ENCODE measurements at regions not wholly inside any gene's neighbourhood (a gene's known extent, or its start where the extent isn't known, plus 50 kb on each side); places are given as distances from the start of the nearest gene placed in this dataset.
"Not testable (repeated sequence)": the region's sequence is repeated elsewhere in the genome, so short reads cannot be mapped to it uniquely, and the experiment has no call there.

- DNase-seq = no peak
Measured at GRCh38 chr2:8544171-8544785, 137.6 kb upstream of the ID2 start.

DNA sequence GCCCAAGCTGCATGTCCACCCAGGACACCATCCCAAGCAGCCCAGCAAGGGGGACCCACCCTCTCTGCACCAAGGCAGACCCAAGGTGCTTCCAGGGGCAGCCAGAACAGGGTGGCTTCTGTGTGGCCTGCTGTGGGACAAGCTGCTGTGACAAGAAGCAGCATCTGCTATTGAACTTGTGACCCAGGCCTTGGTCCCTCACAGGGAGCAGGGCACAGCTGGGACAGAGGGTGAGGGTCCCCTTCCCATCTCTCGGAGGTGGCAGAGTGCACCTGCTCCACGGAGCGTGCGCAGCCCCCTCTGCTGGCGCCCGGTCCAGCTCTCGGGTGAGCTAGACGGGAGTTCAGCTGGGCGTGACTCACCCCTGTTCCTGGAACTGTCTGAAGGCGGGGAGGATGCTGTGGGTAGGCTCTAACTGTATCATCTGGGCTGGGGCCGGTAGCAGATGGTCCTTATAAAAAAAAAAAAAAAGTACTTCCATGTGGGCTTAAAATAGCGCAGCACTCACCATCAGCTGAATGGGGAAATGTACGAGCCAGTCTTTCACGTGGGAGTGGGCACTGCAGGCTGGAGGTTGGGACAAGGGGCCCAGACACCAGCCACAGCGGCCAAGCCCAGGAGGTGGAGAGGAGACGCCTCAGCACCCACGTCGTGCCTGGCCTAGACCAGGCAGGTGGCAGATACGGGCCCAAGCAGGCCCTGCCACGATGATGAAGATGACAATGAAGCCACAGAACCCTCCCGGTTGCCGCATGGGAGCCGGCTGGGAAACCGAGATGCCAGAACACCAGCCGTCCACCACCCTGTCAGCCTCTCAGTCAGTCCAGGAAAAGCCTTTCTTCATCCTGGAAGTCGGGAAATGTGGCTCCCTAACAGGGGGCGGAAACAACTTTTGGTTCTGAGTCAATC, 136.8 kb upstream of the ID2 start:
- DNase-seq = peak; percentile 93

- DNase-seq = no peak
Measured at GRCh38 chr2:8545695-8546611, 135.9 kb upstream of the ID2 start.

DNA sequence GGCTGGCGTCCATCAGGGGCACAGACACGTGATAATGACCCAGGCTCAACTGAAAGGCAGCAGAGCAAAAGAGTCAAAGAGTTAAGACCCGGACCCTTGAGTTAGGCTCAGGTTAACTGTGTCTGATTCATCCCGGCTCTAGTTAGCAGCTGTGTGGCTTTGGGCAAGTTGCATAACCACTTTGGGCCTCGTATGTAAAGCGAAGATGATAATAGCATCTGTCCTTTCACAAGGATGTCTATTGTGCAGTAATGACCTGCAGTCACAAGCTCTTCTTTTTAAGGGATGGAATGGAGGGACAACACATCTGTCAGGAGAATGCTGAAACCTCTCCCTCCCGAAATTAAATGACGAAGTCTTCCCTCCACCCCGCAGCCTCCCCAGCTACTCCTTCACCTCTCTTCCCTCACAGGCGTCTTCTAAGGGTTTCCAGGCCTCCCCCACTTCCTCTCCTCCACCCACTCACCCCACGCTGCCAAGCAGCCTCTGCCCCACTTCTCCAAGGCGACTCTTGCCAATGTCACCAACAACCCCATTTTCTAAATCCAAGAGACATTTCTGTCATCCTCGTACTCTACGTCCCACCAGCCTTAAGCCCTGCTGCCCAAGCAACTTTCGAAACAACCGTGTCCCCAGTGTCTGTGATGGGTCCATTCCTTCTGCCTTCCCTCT, 135.1 kb upstream of the ID2 start:
- peak; percentile 62 for DNase-seq

DNA sequence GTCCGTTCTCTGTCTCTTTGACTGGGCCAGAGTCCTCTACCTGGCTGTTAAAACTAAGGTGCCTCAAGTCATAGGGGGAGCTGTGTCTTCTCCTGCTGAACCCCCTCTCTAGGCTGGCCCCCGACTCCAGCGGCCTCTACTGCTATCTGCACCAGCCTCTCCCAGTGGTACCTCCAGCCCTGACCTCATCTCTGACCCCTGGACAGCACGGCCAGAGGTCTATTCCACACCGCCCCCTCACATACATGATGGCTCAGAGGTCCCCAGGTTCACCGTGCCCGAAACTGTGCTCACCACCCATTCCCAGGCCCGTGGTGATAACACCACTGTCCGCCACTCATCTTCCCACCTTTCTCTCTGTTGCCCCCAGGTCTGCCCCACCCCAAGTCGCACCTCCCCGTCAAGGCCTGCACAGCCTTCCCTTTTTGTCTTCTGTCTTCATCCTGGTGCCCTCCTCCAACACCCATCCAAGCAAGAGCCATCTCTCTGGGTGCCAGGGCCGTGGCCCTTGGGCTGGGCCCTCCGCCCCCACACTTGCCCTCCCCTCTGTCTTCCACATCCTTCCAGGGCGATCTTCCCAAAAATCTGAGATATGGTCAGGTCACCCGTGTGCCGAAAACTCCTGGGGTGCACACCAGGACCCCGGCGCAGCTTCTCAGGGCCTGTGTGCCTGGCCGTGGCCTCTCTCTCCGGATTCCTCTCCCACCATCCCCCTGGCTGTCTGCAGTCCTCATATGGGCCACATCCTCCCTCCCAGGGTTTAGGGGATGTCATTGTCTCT, 134.4 kb upstream of the ID2 start:
- DNase-seq = no peak

- DNase-seq = no peak
Measured at GRCh38 chr2:8548065-8548618, 133.7 kb upstream of the ID2 start.

- DNase-seq = no peak
Measured at GRCh38 chr2:8548619-8549150, 133.2 kb upstream of the ID2 start.

GRCh38 chr2:8549273-8549922, 132.5 kb upstream of the ID2 start:
- DNase-seq = peak; percentile 54

- peak; percentile 50 for DNase-seq
Measured at GRCh38 chr2:8549942-8550341, 131.9 kb upstream of the ID2 start.

- DNase-seq = peak; percentile 54
Measured at GRCh38 chr2:8550481-8550880, 131.4 kb upstream of the ID2 start.

DNA sequence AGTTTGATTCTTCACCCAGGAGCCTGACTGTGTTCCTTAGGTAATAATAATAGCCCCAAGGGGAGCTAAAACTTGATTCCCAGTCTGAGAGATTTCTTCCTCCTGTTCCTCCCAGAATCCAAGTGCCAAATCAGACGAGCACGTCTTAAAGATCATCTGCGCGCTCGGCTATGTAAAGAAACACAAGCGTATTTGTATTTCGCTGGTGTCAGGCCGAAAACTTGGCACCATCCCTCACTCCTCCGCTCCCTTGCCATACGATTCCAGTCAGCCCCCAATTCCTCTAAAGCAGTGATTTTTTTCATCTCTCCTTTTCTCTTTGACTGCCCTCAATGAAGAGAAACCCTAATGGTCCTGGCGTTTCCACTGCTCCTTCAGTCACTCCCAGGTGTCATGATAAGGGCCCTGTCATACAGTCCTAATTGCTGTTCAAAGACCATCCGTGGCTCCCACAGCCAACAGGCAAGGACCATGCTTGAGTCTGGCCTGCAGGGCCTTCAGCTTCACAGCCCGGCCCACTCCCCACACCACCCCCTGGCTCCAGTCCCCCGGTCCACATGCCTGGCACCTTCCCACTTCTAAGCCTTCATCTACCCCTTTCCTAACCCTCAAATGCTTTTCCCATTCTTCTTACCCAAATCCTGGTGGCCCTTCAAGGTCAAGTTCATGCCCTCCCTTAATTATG, 130.8 kb upstream of the ID2 start:
- peak; percentile 56 for DNase-seq

GRCh38 chr2:8551622-8552074, 130.2 kb upstream of the ID2 start:
- DNase-seq = peak; percentile 75

DNA sequence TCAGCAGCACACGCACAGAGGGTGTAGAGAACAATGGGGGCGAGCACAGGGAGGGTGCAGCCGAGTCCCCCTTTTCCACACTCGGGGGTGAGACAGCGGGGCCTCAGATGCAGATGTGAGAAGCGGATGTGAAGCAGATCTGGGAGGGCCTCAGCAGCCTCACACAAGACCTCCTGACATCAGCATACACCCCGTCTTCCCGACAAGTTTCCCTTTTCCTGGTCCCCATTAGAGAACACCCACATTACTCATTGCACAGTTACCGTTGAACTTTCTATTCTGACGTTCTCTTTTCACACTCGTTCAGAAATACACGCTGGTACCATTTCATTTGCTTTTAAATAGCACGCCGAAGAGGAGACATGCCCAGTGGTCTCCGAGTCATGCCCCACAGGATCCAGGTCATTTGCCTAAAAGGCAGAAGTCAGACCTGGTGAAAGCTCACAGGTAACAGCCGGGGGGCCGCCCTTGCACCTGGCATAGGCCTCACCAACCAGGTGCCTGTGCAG, 129.5 kb upstream of the ID2 start:
- peak; percentile 54 for DNase-seq

GRCh38 chr2:8553643-8554042, 128.2 kb upstream of the ID2 start:
- no peak for DNase-seq

- peak; percentile 43 for DNase-seq
Measured at GRCh38 chr2:8554296-8554806, 127.5 kb upstream of the ID2 start.

DNA sequence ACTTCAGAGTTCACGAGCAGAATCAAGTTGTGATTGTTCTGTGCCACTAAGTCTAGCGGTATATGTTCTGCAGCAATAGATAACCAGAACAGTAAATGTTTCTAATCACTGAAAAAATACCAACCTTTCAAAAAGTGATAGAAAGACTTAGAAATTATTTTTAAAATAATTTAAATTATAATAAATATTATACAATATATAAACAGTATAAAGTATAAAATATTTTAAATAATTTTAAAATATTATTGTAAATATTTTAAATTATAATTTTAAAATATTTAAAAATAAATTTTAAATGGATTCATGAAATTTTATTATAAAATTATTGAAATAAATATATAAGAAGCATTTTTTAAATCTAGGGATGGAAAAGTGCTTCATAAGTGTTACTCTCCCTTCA, 126.3 kb upstream of the ID2 start:
- no peak for DNase-seq

DNA sequence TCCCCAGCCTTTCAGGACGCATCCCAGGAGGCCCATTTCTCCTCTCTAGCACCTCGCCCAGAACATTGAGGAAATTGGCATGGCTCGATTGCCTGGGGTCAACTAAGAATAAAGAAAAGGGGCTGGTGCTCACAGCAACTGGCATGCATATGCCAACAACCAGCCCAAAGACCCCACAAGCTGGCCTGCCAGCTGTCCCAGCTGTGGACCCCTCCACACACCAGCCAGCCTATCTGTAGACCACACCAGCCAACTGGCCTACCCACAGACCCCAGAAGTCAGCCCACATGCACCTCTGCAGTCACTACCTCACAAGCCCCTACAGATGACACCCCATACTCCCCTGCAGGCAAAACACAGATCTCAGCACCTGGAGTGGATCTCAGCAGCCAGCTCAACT, 123.8 kb upstream of the ID2 start:
- peak; percentile 42 for DNase-seq

DNA sequence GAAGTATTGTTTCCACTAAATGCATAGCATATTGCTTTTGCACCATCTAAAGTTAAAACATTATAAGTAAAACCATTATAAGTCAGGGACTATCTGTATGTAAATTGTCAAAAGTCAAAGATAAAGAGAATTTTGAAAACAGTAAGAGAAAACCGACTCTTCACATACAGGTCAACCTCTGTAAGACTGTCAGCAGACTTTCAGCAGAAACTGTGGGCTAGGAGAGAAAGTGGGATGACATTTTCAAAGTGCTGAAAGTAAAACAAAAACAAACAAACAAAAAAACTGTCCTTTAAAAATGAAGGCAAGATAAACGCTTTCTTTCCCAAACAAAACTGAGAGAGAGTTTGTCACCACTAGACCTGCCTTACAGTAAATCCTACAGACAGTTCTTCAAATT, 122.9 kb upstream of the ID2 start:
- DNase-seq = no peak

DNA sequence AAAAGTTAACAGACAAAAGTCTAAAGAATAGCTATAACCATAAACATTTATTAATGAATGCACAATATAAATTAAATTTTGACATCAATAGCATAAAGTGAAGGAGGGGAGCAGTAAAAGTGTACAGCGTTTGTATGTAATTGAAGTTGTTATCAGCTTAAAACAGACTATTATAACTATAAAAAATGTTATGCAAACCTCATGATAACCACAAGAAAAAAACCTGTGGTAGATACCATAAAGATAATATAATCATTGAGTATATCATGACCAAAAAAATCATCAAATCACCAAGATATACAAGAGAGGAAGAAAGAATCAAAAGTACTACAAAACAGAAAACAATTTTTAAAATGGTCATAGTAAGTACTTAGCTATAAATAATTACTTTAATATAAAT, 122.1 kb upstream of the ID2 start:
- DNase-seq = no peak

- not testable (repeated sequence) for DNase-seq
Measured at GRCh38 chr2:8561692-8562091, 120.2 kb upstream of the ID2 start.
